ENCODE measurements at regions not wholly inside any gene's neighbourhood (a gene's known extent, or its start where the extent isn't known, plus 50 kb on each side); places are given as distances from the start of the nearest gene placed in this dataset.

DNA sequence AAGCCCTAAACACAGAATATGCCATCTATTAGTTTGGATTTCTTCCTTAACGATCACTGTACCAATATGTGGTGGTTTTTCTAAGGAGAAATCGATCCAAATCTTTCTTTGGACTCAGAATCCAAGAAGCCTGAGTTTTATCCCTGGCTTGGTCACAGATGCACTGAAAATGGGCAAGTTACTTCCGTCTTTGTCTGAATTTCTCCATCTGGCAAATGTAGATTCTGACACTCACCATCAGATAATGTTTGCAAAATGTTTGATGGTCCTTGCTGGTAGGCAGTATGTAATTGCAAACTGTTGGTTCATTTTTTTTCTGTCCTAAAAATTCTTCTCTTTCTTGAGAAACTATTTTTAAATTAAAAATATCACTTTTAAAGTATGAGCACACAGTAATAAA, 115.0 kb downstream of the TSEN15 start:
- BruUV-seq (replicated peaks), result no TSS peak
- Mint-ChIP-seq H3K27ac (ENCODE audit: unreplicated experiment) (no peak overlapping the region), H3K27me3 (ENCODE audit: unreplicated experiment) (no peaks in the 10 kb centered on the region), H3K4me3 (ENCODE audit: low read depth, unreplicated experiment) (no peak overlapping the region), H3K9me3 (ENCODE audit: low read depth, unreplicated experiment) (peaks cover 2% of the 10 kb centered on the region), H3K4me1 (ENCODE audit: low read depth, unreplicated experiment) (no peaks in the 10 kb centered on the region), H3K36me3 (ENCODE audit: insufficient read depth, unreplicated experiment) (no peaks in the 10 kb centered on the region)
- no peak for DNase-seq
- CTCF ChIA-PET, result no interaction called here
- TF ChIP-seq CTCF (IDR thresholded peaks at IDR 0.05; ENCODE audit: unreplicated experiment), result no peak
- intact Hi-C loops (cut with micrococcal nuclease; ENCODE audit: unreplicated experiment), result no loop called here

DNA sequence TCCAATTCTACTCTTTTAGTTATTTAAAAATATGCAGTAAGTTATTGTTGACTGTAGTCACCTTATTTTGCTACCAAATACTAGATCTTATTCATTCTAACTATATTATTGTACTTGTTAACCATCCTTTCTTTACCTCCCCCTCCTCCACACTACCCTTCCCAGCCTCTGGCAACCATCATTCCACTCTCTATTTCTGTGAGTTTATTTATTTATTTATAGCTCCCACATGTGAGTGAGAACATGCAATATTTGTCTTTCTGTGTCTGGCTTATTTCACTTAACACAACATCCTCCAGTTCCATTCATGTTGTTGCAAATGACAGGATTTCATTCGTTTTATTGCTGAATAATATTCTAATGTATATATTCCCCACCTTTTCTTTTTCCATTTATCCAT, 115.8 kb downstream of the TSEN15 start:
- H3K4me1 Mint-ChIP-seq (ENCODE audit: low read depth, unreplicated experiment), result no peaks in the 10 kb centered on the region
- peaks cover 2% of the 10 kb centered on the region for H3K9me3 Mint-ChIP-seq (ENCODE audit: low read depth, unreplicated experiment)
- BruUV-seq (replicated peaks), result no TSS peak
- no peaks in the 10 kb centered on the region for H3K36me3 Mint-ChIP-seq (ENCODE audit: insufficient read depth, unreplicated experiment)
- no peaks in the 10 kb centered on the region for H3K27me3 Mint-ChIP-seq (ENCODE audit: unreplicated experiment)
- TF ChIP-seq CTCF (IDR thresholded peaks at IDR 0.05; ENCODE audit: unreplicated experiment), result no peak
- intact Hi-C loops (cut with micrococcal nuclease; ENCODE audit: unreplicated experiment), result no loop called here
- no peak for DNase-seq
- CTCF ChIA-PET, result no interaction called here
- H3K27ac Mint-ChIP-seq (ENCODE audit: unreplicated experiment), result no peak overlapping the region
- no peak overlapping the region for H3K4me3 Mint-ChIP-seq (ENCODE audit: low read depth, unreplicated experiment)

DNA sequence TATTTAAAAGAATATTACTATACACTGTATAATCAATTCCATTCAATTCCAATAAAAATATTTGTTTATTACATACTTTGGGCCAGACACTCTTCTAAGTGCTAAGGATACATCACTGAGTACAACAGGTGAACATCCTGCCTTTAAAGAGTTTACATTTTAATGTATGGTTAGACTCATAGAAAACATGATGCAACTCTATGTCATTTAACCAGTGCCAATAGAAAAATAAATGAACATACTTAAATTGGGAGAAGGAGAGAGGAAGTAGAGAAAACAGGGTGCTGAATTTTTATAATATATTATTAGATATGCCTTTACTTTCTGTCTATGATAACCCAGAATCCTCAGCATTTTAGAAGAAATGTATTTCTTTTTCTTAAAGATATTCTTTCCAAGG, 119.2 kb downstream of the TSEN15 start:
- no peak for DNase-seq
- TF ChIP-seq CTCF (IDR thresholded peaks at IDR 0.05; ENCODE audit: unreplicated experiment), result no peak
- BruUV-seq (replicated peaks), result no TSS peak
- H3K36me3 Mint-ChIP-seq (ENCODE audit: insufficient read depth, unreplicated experiment), result no peaks in the 10 kb centered on the region
- intact Hi-C loops (cut with micrococcal nuclease; ENCODE audit: unreplicated experiment), result no loop called here
- H3K4me3 Mint-ChIP-seq (ENCODE audit: low read depth, unreplicated experiment), result no peak overlapping the region
- CTCF ChIA-PET, result no interaction called here
- H3K4me1 Mint-ChIP-seq (ENCODE audit: low read depth, unreplicated experiment), result no peaks in the 10 kb centered on the region
- no peaks in the 10 kb centered on the region for H3K27me3 Mint-ChIP-seq (ENCODE audit: unreplicated experiment)
- H3K9me3 Mint-ChIP-seq (ENCODE audit: low read depth, unreplicated experiment), result peaks cover 2% of the 10 kb centered on the region
- H3K27ac Mint-ChIP-seq (ENCODE audit: unreplicated experiment), result no peak overlapping the region

- no peaks in the 10 kb centered on the region for H3K36me3 Mint-ChIP-seq (ENCODE audit: insufficient read depth, unreplicated experiment)
- peaks cover under 1% of the 10 kb centered on the region for H3K9me3 Mint-ChIP-seq (ENCODE audit: low read depth, unreplicated experiment)
- no peak overlapping the region for H3K27ac Mint-ChIP-seq (ENCODE audit: unreplicated experiment)
- no peak for TF ChIP-seq CTCF (IDR thresholded peaks at IDR 0.05; ENCODE audit: unreplicated experiment)
- H3K4me1 Mint-ChIP-seq (ENCODE audit: low read depth, unreplicated experiment), result no peaks in the 10 kb centered on the region
- intact Hi-C loops (cut with micrococcal nuclease; ENCODE audit: unreplicated experiment), result no loop called here
- CTCF ChIA-PET, result no interaction called here
- DNase-seq, result no peak
- no TSS peak for BruUV-seq (replicated peaks)
- H3K4me3 Mint-ChIP-seq (ENCODE audit: low read depth, unreplicated experiment), result no peak overlapping the region
- no peaks in the 10 kb centered on the region for H3K27me3 Mint-ChIP-seq (ENCODE audit: unreplicated experiment)
These were observed 124.5 kb downstream of the TSEN15 start for GRCh38 chr1:184176058-184176457.

- Mint-ChIP-seq H3K4me1 (ENCODE audit: low read depth, unreplicated experiment) (no peaks in the 10 kb centered on the region), H3K4me3 (ENCODE audit: low read depth, unreplicated experiment) (no peak overlapping the region), H3K27ac (ENCODE audit: unreplicated experiment) (no peak overlapping the region), H3K27me3 (ENCODE audit: unreplicated experiment) (no peaks in the 10 kb centered on the region), H3K9me3 (ENCODE audit: low read depth, unreplicated experiment) (no peaks in the 10 kb centered on the region), H3K36me3 (ENCODE audit: insufficient read depth, unreplicated experiment) (no peaks in the 10 kb centered on the region)
- CTCF ChIA-PET, result no interaction called here
- BruUV-seq (replicated peaks), result no TSS peak
- intact Hi-C loops (cut with micrococcal nuclease; ENCODE audit: unreplicated experiment), result no loop called here
- DNase-seq, result no peak
- TF ChIP-seq CTCF (IDR thresholded peaks at IDR 0.05; ENCODE audit: unreplicated experiment), result no peak
These were observed 129.5 kb downstream of the TSEN15 start for GRCh38 chr1:184181044-184181443.

Data from Calu3 (cell line).